Caco-2 (cell line): ENCODE measurements at regions not wholly inside any gene's neighbourhood (a gene's known extent, or its start where the extent isn't known, plus 50 kb on each side); places are given as distances from the start of the nearest gene placed in this dataset.

Experiments used
- BruUV-seq: library from RNA; stranded (reverse); fragments of 400-500 nt; replicated peaks from 2 replicates; lab custom pipeline; 2021; lab: Mats Ljungman, UMichigan
- CTCF ChIA-PET: fragments of 300-600 bp; sonication (Branson Sonifier 250); formaldehyde crosslinking; loops from one replicate; lab custom pipeline; 2022; ENCODE audit warnings: antibody characterized with exemption; lab: Charles Lee
- POLR2A ChIA-PET: fragments of 300-600 bp; sonication (Branson Sonifier 250); formaldehyde crosslinking; loops from one replicate; lab custom pipeline; 2022; ENCODE audit warnings: antibody characterized with exemption; lab: Charles Lee
- DNase-seq, 2 experiments: peaks; one replicate each; pipeline versions ENCODE4 v3.0.0 to v3.0.0-alpha.2; 2020 to 2022
- H3K27me3 ChIP-seq: replicated peaks from 2 replicates; pipeline ENCODE4 v1.6.0; 2011; ENCODE audit warnings: low read length; ENCODE audit not compliant: control insufficient read depth, insufficient read depth
- H3K36me3 ChIP-seq: 2 replicates; pipeline ENCODE4 v1.5.1; 2011; ENCODE audit warnings: low read length; ENCODE audit not compliant: control insufficient read depth, insufficient read depth
- H3K4me1 ChIP-seq: fragments of 250-450 bp; sonication (Bioruptor Pico); 2 replicates; pipeline ENCODE4 v1.5.1; 2020; ENCODE audit warnings: mild to moderate bottlenecking
- H3K4me3 ChIP-seq: 2 replicates; pipeline ENCODE4 v1.5.1; 2011; ENCODE audit warnings: low read depth, mild to moderate bottlenecking, control low read depth, low read length
- H3K9me3 ChIP-seq: fragments of 250-450 bp; sonication (Bioruptor Pico); 2 replicates; pipeline ENCODE4 v1.5.1; 2020; ENCODE audit warnings: mild to moderate bottlenecking, moderate library complexity
- H3K27ac Mint-ChIP-seq: one replicate; pipeline ENCODE4 v1.8.0; 2022; ENCODE audit warnings: mixed read lengths; ENCODE audit not compliant: unreplicated experiment
- H3K27me3 Mint-ChIP-seq: one replicate; pipeline ENCODE4 v1.8.0; 2022; ENCODE audit warnings: mixed read lengths; ENCODE audit not compliant: insufficient read depth, unreplicated experiment
- H3K36me3 Mint-ChIP-seq: one replicate; pipeline ENCODE4 v1.8.0; 2022; ENCODE audit warnings: mild to moderate bottlenecking, mixed read lengths; ENCODE audit not compliant: insufficient read depth, unreplicated experiment
- H3K4me1 Mint-ChIP-seq: one replicate; pipeline ENCODE4 v1.8.0; 2022; ENCODE audit warnings: low read depth, mixed read lengths; ENCODE audit not compliant: unreplicated experiment
- H3K4me3 Mint-ChIP-seq: one replicate; pipeline ENCODE4 v1.8.0; 2022; ENCODE audit warnings: mild to moderate bottlenecking, moderate library complexity, mixed read lengths; ENCODE audit not compliant: unreplicated experiment
- H3K9me3 Mint-ChIP-seq: one replicate; pipeline ENCODE4 v1.8.0; 2022; ENCODE audit warnings: mixed read lengths; ENCODE audit not compliant: unreplicated experiment
- intact Hi-C: fragments of 100-400 bp; cut with micrococcal nuclease; formaldehyde crosslinking; loops from one replicate; pipeline ENCODE4 v1.10.0; 2022; ENCODE audit not compliant: unreplicated experiment
- TF ChIP-seq, protein P1 (sequence below), 2 experiments: fragments of 200-600 bp in 1 of 2; IDR thresholded peaks; 1 replicate in 1 of 2; 2 replicates in 1 of 2; pipeline versions ENCODE4 v1.5.1 to v1.8.0; 2011 to 2022; ENCODE audit warnings: antibody characterized with exemption in 1 of 2, control low read depth in 1 of 2, inconsistent platforms in 1 of 2, low read depth in 1 of 2, low read length in 1 of 2, mild to moderate bottlenecking in 1 of 2, moderate library complexity in 1 of 2; ENCODE audit not compliant: insufficient read depth in 1 of 2, severe bottlenecking in 1 of 2, unreplicated experiment in 1 of 2

DNA sequence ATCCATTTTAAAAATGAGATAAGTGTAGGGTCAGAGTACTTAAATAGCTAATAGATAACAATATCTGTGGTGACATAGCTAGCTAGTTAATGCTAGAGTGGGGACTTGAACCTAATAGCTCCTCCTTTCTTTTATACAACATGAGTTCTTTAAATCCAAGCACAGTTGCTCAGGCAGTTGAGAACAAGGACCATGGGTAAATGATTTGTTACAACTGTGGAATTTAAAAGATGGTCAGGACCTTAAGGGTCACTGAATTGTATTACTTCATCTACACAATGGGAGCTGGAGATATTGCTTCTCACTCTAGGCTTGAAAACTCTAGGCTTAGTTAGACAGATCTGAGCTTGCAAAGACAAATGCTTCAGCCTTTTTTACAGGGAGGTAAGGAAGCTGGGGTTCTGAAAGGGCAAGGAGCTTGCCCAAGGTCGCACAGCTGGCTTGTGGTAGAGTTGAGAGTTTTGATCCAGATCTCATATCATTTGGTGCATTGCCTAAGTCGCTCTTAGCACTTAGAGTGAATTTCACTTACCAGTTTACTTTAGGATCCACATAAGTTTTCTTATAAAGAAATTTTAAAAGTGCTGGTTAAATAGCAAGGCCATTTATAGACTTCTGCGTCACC, 90.2 kb downstream of the EDEM1 start:
- ChIA-PET CTCF (no interaction called here), POLR2A (no interaction called here)
- H3K27me3 ChIP-seq, result no peaks in the 10 kb centered on the region
- intact Hi-C loops, result no loop called here
- H3K4me1 ChIP-seq, result peaks cover 11% of the 10 kb centered on the region
- Mint-ChIP-seq H3K4me1 (no peaks in the 10 kb centered on the region), H3K9me3 (no peaks in the 10 kb centered on the region), H3K4me3 (no peak overlapping the region), H3K27ac (no peak overlapping the region), H3K27me3 (no peaks in the 10 kb centered on the region), H3K36me3 (no peaks in the 10 kb centered on the region)
- DNase-seq, result no peak
- TF ChIP-seq, protein P1, sequence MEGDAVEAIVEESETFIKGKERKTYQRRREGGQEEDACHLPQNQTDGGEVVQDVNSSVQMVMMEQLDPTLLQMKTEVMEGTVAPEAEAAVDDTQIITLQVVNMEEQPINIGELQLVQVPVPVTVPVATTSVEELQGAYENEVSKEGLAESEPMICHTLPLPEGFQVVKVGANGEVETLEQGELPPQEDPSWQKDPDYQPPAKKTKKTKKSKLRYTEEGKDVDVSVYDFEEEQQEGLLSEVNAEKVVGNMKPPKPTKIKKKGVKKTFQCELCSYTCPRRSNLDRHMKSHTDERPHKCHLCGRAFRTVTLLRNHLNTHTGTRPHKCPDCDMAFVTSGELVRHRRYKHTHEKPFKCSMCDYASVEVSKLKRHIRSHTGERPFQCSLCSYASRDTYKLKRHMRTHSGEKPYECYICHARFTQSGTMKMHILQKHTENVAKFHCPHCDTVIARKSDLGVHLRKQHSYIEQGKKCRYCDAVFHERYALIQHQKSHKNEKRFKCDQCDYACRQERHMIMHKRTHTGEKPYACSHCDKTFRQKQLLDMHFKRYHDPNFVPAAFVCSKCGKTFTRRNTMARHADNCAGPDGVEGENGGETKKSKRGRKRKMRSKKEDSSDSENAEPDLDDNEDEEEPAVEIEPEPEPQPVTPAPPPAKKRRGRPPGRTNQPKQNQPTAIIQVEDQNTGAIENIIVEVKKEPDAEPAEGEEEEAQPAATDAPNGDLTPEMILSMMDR (IDR thresholded peaks at IDR 0.05; ENCODE audit: insufficient read depth in 1 of 2, low read depth in 1 of 2, low read length in 1 of 2, severe bottlenecking in 1 of 2, unreplicated experiment in 1 of 2), result no peak
- H3K4me3 ChIP-seq, result no peak overlapping the region
- H3K36me3 ChIP-seq, result no peaks in the 10 kb centered on the region
- peaks cover 6% of the 10 kb centered on the region; the same call in 1 of the 2 replicates for H3K9me3 ChIP-seq
- no TSS peak for BruUV-seq

DNA sequence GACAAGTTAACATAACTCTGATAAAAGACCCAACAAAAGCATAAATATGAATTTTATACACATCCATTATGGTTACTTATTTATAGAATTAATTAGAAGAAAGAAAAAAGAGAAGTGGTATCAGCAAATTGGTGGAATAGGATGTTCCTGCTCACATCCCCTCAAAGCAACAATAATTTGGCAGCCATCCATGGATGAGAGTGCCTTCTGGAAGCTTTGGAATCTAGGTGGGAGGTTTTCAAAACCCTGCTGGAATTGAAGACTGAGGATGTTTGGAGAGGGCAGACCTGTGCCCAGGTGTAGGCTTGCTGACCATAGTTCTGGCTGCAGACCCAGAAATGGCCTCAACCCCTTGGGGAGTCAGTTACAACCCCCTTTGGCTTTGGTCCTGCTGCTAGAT, 91.2 kb downstream of the EDEM1 start:
- BruUV-seq, result no TSS peak
- CTCF ChIA-PET, result interaction anchor here (0.5 kb wide), 1 partner anchor 82 kb away, joined by 4 read pairs; no protein-coding TSS in a partner anchor

DNA sequence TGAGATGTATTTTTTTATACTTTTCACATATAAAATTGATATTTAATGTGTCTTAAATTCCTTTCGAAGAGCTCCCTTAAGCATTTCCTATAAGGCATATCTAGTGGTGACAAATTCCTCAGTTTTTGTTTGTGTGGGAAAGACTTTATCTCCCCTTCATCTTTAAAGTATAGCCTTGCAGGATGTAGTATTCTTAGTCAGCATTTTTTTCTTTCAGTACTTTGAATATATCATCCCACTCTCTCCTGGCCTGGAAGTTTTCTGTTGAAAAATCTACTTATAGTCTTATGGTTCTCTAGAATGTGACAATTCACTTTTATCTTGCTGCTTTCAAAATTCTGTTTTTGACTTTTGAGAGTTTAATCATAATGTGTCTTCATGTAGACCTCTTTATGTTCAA, 95.2 kb downstream of the EDEM1 start:
- no TSS peak for BruUV-seq
- intact Hi-C loops, result no loop called here

More for the DNA sequence above, 91.2 kb downstream of the EDEM1 start:
- Mint-ChIP-seq H3K27me3 (no peaks in the 10 kb centered on the region), H3K9me3 (no peaks in the 10 kb centered on the region), H3K27ac (no peak overlapping the region), H3K4me1 (no peaks in the 10 kb centered on the region), H3K4me3 (no peak overlapping the region), H3K36me3 (no peaks in the 10 kb centered on the region)
- Histone ChIP-seq H3K9me3 (peaks cover 6% of the 10 kb centered on the region; the same call in 1 of the 2 replicates), H3K4me3 (no peak overlapping the region), H3K36me3 (no peaks in the 10 kb centered on the region), H3K27me3 (no peaks in the 10 kb centered on the region), H3K4me1 (peaks cover 11% of the 10 kb centered on the region)
- TF ChIP-seq, protein P1 (IDR thresholded peaks at IDR 0.05; ENCODE audit: insufficient read depth in 1 of 2, low read depth in 1 of 2, low read length in 1 of 2, severe bottlenecking in 1 of 2, unreplicated experiment in 1 of 2), result no peak
- POLR2A ChIA-PET, result no interaction called here
- DNase-seq, result no peak
- intact Hi-C loops, result no loop called here

More for the DNA sequence above, 95.2 kb downstream of the EDEM1 start:
- TF ChIP-seq, protein P1 (IDR thresholded peaks at IDR 0.05; ENCODE audit: insufficient read depth in 1 of 2, low read depth in 1 of 2, low read length in 1 of 2, severe bottlenecking in 1 of 2, unreplicated experiment in 1 of 2), result no peak
- no peak for DNase-seq
- Histone ChIP-seq H3K36me3 (no peaks in the 10 kb centered on the region), H3K4me3 (no peak overlapping the region), H3K9me3 (peaks cover 6% of the 10 kb centered on the region; the same call in 1 of the 2 replicates), H3K27me3 (no peaks in the 10 kb centered on the region), H3K4me1 (no peaks in the 10 kb centered on the region)
- H3K27me3 Mint-ChIP-seq, result no peaks in the 10 kb centered on the region
- ChIA-PET POLR2A (no interaction called here), CTCF (no interaction called here)
- no peak overlapping the region for H3K4me3 Mint-ChIP-seq
- peaks cover 8% of the 10 kb centered on the region for H3K9me3 Mint-ChIP-seq
- H3K27ac Mint-ChIP-seq, result no peak overlapping the region
- H3K36me3 Mint-ChIP-seq, result no peaks in the 10 kb centered on the region
- no peaks in the 10 kb centered on the region for H3K4me1 Mint-ChIP-seq
